ENCODE measurements at regions not wholly inside any gene's neighbourhood (a gene's known extent, or its start where the extent isn't known, plus 50 kb on each side); places are given as distances from the start of the nearest gene placed in this dataset.
"Not testable (repeated sequence)": the region's sequence is repeated elsewhere in the genome, so short reads cannot be mapped to it uniquely, and the experiment has no call there.

DNA sequence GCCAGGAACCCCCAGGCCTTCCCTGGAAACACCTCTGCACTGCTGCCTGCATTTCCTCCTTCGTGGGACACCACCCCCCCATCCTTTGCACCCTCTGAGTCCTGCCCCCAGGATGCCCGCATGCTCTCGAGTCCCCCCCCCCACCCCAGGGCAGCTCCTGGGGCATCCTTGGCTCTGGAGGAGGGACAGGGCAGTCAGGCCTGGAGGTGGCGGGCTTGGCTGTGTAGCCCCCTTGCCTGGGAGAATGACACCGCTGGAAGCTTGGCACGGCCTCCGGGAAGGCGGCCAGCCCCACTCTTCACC is 98.9 kb upstream of the GSE1 start:
- peak; percentile 79 for DNase-seq (ENCODE audit: low spot score)

DNA sequence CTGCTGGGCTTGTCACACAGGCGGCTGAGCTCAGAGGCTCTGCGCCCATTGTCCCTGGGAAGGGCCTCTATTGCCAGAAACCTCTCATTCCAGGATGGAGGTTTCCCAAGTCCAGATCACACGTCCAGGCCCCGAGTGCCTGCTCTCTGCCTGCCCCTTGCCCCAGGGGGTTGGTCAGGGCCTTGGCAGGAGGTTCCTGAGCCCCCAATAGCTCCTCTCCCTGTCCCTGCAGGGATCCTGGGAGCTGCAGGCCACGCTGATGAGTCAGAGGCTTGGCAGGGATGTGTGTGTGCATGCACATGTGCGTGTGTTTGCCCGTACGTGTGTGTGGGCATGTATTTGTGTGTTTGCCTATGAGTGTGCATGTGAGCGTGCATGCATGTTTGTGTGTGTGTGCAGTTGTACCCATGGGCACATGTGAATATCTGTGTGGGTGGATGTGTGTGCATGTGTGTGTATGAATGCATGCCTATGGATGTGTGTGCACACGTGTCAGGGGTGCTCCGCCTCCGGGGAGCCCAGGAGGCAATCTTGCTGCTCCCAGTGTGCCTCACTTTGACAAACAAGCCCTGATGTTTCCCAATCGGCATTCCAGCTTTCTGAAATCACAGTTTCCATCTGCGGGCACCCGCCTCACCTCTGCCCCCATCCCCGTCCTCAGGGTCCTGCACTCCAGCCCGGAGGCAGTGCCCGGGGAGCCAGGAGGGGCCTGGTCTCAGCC is 98.4 kb upstream of the GSE1 start:
- peak; percentile 94 for DNase-seq (ENCODE audit: low spot score)

GRCh38 chr16:85515319-85515745 is 97.8 kb upstream of the GSE1 start:
- no peak for DNase-seq (ENCODE audit: low spot score)

GRCh38 chr16:85515830-85516397 is 97.2 kb upstream of the GSE1 start:
- no peak for DNase-seq (ENCODE audit: low spot score)

GRCh38 chr16:85517154-85517553 is 96.0 kb upstream of the GSE1 start:
- no peak for DNase-seq (ENCODE audit: low spot score)

GRCh38 chr16:85517563-85518179 is 95.5 kb upstream of the GSE1 start:
- no peak for DNase-seq (ENCODE audit: low spot score)

DNA sequence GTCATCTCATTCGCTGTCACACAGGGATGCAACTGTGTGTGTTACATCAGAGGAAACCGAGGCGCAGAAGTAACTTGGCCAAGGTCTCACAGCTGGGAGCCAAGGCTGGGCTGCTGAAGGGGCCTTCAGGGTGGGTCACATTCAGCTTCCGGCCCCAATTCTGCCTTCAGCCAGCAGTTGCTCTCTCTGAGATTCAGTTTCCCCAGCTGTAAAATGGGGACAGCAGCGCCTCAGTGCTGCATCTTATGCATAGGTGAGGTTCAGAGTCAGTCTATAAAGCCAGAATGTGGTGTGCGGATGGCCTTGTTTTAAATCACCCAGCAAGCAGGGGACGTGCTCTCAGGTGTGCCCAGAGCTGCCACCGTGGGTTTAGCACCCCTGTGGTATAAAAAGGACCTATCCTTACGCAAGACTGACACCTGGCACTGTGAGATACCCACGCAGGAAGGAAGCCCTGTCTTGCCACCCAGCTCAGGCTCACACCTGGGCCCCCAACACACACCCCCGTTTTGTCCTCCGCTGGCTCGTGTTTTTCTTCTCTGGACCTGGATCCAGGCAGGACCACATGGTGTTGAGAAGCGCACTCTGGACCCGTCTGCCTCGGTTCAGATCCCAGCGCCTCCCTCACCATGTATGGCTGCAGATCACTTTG is 94.6 kb upstream of the GSE1 start:
- no peak for DNase-seq (ENCODE audit: low spot score)

- not testable (repeated sequence) for DNase-seq (ENCODE audit: low spot score)
Observed at GRCh38 chr16:85519050-85519440, 94.1 kb upstream of the GSE1 start.

DNA sequence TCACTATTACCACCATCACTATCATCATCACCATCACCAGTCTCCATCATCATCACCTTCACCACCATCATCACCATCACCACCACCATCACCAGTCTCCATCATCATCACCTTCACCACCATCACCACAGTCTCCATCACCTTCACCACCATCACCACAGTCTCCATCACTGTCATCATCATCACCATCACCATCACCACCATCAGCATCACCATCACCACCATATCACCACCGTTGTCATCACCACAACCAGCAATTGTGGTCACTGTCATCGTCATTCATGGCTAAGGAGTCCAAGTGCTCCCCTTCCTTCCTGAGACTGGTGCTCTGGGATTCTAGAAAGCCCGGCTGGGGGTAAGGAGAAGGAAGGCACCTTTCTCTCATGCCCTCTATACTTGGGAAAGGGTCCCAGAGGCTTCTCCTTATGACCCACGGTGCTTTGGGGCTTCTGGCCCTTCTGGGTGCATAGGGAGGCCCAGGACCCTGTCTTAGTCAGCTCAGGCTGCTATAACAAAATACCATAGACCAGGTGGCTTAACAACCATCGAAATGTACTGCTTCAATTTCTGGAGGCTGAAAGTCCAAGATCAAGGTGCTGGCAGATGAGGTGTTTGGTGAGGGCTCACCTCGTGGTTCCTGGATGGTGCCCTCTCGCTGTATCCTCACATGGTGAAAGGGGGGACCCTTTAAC is 93.4 kb upstream of the GSE1 start:
- DNase-seq (ENCODE audit: low spot score) = no peak

DNA sequence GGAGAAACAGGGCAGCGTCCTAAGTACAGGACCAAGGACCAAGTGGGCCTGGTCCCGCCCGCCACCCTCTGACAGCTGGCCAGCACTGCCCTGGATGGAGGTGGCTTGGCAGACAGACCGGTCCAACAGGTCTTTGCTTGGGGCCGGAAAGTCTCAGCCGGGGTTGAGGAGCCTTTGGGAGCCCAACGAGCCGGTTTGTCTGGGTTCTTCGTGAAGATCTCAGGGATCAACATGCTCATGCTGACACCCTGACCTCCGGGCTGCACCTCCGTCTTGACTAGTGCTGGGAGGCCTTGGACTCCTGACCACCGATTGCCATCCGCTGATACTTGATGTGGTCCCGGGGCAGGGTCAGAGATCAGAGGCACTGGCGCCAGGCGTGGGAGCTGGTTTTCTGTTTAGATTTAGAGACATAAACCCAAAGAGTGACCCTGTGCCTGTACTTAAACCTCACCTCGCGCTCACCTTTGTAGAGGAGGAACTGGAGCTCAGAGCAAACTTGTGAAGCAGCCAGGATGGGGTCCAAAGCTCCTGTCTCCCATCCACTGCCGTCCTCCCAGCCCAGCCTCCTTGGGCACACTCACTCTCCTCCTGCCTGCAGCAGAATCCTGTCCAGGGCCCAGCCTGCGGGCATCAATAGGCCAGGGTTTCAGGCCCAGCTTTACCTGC is 92.1 kb upstream of the GSE1 start:
- no peak for DNase-seq (ENCODE audit: low spot score)

DNA sequence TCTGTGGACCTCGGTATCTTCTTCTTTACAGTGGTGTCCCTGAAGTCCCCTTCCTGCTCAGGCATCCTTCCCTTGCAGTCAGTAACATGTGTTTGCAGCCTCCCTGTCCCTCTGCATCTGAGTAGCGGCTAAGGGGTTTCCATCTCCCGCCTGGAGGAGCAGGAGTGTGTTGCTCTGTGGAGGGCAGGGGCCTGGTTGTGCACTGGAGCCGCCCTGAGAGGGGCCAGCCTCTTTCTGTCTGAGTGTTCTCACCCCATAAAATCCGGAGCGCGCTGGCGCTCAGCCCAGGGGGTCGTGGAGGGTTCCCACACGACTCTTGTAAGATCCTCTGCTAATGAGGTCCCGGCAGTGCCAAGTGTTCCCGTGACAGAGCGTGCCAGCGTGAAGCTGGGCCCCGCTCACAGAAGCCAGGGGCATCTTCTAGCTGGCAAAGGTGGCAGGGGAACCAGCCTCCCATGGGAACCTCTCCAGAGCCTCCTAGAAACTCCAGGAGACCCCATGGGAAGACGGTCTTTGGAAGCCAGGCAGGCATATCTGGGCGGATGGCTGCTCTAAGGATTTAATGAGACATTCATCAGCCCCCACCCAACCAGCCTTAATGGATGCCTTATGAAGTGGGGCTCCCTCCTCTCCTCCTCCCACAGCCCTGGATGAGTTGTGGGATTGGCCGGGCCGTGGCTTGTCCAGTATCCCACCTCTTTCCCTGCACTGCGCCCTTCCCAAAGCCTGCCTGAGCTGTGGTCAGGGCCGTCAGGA is 91.4 kb upstream of the GSE1 start:
- DNase-seq (ENCODE audit: low spot score) = no peak

GRCh38 chr16:85522308-85522841 is 90.7 kb upstream of the GSE1 start:
- no peak for DNase-seq (ENCODE audit: low spot score)

- DNase-seq (ENCODE audit: low spot score) = peak; percentile 89
Observed at GRCh38 chr16:85522842-85523601, 90.1 kb upstream of the GSE1 start.

- peak; percentile 79 for DNase-seq (ENCODE audit: low spot score)
Observed at GRCh38 chr16:85523602-85524364, 89.3 kb upstream of the GSE1 start.

GRCh38 chr16:85524365-85524629 is 88.8 kb upstream of the GSE1 start:
- no peak for DNase-seq (ENCODE audit: low spot score)

GRCh38 chr16:85524630-85525419 is 88.3 kb upstream of the GSE1 start:
- peak; percentile 91 for DNase-seq (ENCODE audit: low spot score)

GRCh38 chr16:85525420-85526184 is 87.5 kb upstream of the GSE1 start:
- peak; percentile 33 for DNase-seq (ENCODE audit: low spot score)

Measured in H4 (cell line).